ENCODE measurements at regions not wholly inside any gene's neighbourhood (a gene's known extent, or its start where the extent isn't known, plus 50 kb on each side); places are given as distances from the start of the nearest gene placed in this dataset.

- H3K9ac ChIP-seq (ENCODE audit: insufficient read depth, low read length), result no peak overlapping the region
- H3K4me1 ChIP-seq (ENCODE audit: control insufficient read depth, extremely low read depth, insufficient read depth, low read length), result no peaks in the 10 kb centered on the region
- no peaks in the 10 kb centered on the region for H4K20me1 ChIP-seq (ENCODE audit: control insufficient read depth, extremely low read depth, insufficient read depth, low read length)
- no peaks in the 10 kb centered on the region for H3K79me2 ChIP-seq (ENCODE audit: control insufficient read depth, insufficient read depth, low read length)
- no peak overlapping the region for H2AFZ ChIP-seq (ENCODE audit: low read length)
- no peaks in the 10 kb centered on the region for H3K36me3 ChIP-seq (ENCODE audit: control insufficient read depth, insufficient read depth, low read length)
- H3K9me3 ChIP-seq (ENCODE audit: control insufficient read depth, insufficient read depth, low read depth, low read length), result no peaks in the 10 kb centered on the region
- DNase-seq (ENCODE audit: low read depth in 2 of 2), result peak; percentile 18 to 24
- H3K4me2 ChIP-seq (ENCODE audit: extremely low read depth, insufficient read depth, low read length), result no peak overlapping the region
- no peaks in the 10 kb centered on the region for H3K27me3 ChIP-seq (ENCODE audit: control insufficient read depth, insufficient read depth, low read length)
- no peak overlapping the region for H3K27ac ChIP-seq (ENCODE audit: insufficient read depth, low read length)
- TF ChIP-seq EZH2 (IDR thresholded peaks at IDR 0.05; ENCODE audit: low read length, missing control alignments), result no peak
- TF ChIP-seq CTCF (conservative IDR thresholded peaks at IDR 0.05 in 1 of 2, IDR thresholded peaks at IDR 0.05 in 1 of 2; ENCODE audit: low read depth in 1 of 2, low read length in 2 of 2), result no peak
- H3K4me3 ChIP-seq (replicated peaks in 1 of 4; ENCODE audit: control extremely low read depth in 1 of 4, insufficient read depth in 1 of 4, low read depth in 3 of 4, low read length in 4 of 4), result no peak overlapping the region
Observed at GRCh38 chr13:40247845-40248244, 418.6 kb downstream of the FOXO1 start.

GRCh38 chr13:40251343-40252032 lies 415.0 kb downstream of the FOXO1 start:
- Histone ChIP-seq H3K4me3 (replicated peaks in 1 of 4; ENCODE audit: control extremely low read depth in 1 of 4, insufficient read depth in 1 of 4, low read depth in 3 of 4, low read length in 4 of 4) (no peak overlapping the region), H3K27ac (ENCODE audit: insufficient read depth, low read length) (no peak overlapping the region), H2AFZ (ENCODE audit: low read length) (no peak overlapping the region), H3K9me3 (ENCODE audit: control insufficient read depth, insufficient read depth, low read depth, low read length) (no peaks in the 10 kb centered on the region), H3K27me3 (ENCODE audit: control insufficient read depth, insufficient read depth, low read length) (no peaks in the 10 kb centered on the region), H3K4me2 (ENCODE audit: extremely low read depth, insufficient read depth, low read length) (no peak overlapping the region), H3K36me3 (ENCODE audit: control insufficient read depth, insufficient read depth, low read length) (no peaks in the 10 kb centered on the region), H4K20me1 (ENCODE audit: control insufficient read depth, extremely low read depth, insufficient read depth, low read length) (no peaks in the 10 kb centered on the region), H3K4me1 (ENCODE audit: control insufficient read depth, extremely low read depth, insufficient read depth, low read length) (no peaks in the 10 kb centered on the region), H3K79me2 (ENCODE audit: control insufficient read depth, insufficient read depth, low read length) (no peaks in the 10 kb centered on the region), H3K9ac (ENCODE audit: insufficient read depth, low read length) (no peak overlapping the region)
- TF ChIP-seq EZH2 (IDR thresholded peaks at IDR 0.05; ENCODE audit: low read length, missing control alignments) (no peak), CTCF (conservative IDR thresholded peaks at IDR 0.05 in 1 of 2, IDR thresholded peaks at IDR 0.05 in 1 of 2; ENCODE audit: low read depth in 1 of 2, low read length in 2 of 2) (no peak)
- DNase-seq (ENCODE audit: low read depth in 2 of 2), result peak in 1 of 2 donors; percentile 47

GRCh38 chr13:40252241-40252640 lies 414.2 kb downstream of the FOXO1 start:
- H3K9ac ChIP-seq (ENCODE audit: insufficient read depth, low read length), result no peak overlapping the region
- H3K27me3 ChIP-seq (ENCODE audit: control insufficient read depth, insufficient read depth, low read length), result no peaks in the 10 kb centered on the region
- no peaks in the 10 kb centered on the region for H3K79me2 ChIP-seq (ENCODE audit: control insufficient read depth, insufficient read depth, low read length)
- no peak for DNase-seq (ENCODE audit: low read depth in 2 of 2)
- H3K36me3 ChIP-seq (ENCODE audit: control insufficient read depth, insufficient read depth, low read length), result no peaks in the 10 kb centered on the region
- H3K4me3 ChIP-seq (replicated peaks in 1 of 4; ENCODE audit: control extremely low read depth in 1 of 4, insufficient read depth in 1 of 4, low read depth in 3 of 4, low read length in 4 of 4), result no peak overlapping the region
- no peaks in the 10 kb centered on the region for H3K4me1 ChIP-seq (ENCODE audit: control insufficient read depth, extremely low read depth, insufficient read depth, low read length)
- TF ChIP-seq CTCF (conservative IDR thresholded peaks at IDR 0.05 in 1 of 2, IDR thresholded peaks at IDR 0.05 in 1 of 2; ENCODE audit: low read depth in 1 of 2, low read length in 2 of 2) (no peak), EZH2 (IDR thresholded peaks at IDR 0.05; ENCODE audit: low read length, missing control alignments) (no peak)
- H3K9me3 ChIP-seq (ENCODE audit: control insufficient read depth, insufficient read depth, low read depth, low read length), result no peaks in the 10 kb centered on the region
- no peak overlapping the region for H3K27ac ChIP-seq (ENCODE audit: insufficient read depth, low read length)
- H2AFZ ChIP-seq (ENCODE audit: low read length), result no peak overlapping the region
- H3K4me2 ChIP-seq (ENCODE audit: extremely low read depth, insufficient read depth, low read length), result no peak overlapping the region
- no peaks in the 10 kb centered on the region for H4K20me1 ChIP-seq (ENCODE audit: control insufficient read depth, extremely low read depth, insufficient read depth, low read length)

Measured in fibroblast of lung (primary cell).